HG03378 (cell line): ENCODE measurements at regions not wholly inside any gene's neighbourhood (a gene's known extent, or its start where the extent isn't known, plus 50 kb on each side); places are given as distances from the start of the nearest gene placed in this dataset.

Experiments
- ATAC-seq: cut with Tn5 transposase; IDR thresholded peaks from one replicate; pipeline ENCODE4 v1.9.1; 2021; ENCODE audit warnings: mild to moderate bottlenecking, moderate library complexity; ENCODE audit not compliant: unreplicated experiment

- no peak for ATAC-seq
Observed at GRCh38 chr2:61722800-61723199, 131.1 kb downstream of the FAM161A start.

DNA sequence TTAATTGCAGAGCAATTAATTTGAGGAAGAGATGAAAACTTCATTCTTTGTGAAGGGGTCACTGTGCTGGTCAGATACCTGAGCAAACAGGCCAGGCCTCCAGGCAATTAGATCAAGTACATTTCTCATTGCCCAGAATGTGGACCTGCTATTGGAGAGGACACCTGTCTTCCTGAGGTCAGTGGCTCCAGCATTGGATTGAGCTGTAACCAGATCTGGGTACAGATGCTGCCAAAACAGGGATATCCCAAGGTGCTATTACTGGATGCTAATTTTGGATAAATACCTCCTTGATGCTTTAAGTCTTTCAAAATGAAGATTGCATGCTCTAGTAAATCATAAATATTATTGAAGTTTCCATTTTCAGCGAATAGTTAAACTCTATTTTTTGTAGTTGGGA lies 131.5 kb downstream of the FAM161A start:
- ATAC-seq = no peak

- ATAC-seq = no peak
Observed at GRCh38 chr2:61721382-61721781, 132.5 kb downstream of the FAM161A start.

DNA sequence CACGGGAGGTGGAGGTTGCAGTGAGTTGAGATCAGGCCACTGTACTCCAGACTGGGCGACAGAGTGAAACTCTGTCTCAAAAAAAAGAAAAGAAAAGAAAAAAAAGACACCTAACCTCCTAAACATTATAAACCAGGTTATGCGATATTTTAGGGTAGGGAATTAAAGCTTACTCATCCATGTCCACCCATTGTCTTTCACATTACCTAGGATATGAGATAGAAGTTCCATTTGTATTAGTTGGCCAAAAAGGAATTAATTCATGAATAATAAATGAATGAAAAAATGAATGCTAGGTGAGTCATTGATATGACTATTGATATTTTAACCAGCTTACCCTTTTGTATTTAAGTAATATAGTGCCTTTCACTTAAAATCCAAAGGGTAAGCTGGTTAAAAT lies 132.9 kb downstream of the FAM161A start:
- ATAC-seq = no peak

DNA sequence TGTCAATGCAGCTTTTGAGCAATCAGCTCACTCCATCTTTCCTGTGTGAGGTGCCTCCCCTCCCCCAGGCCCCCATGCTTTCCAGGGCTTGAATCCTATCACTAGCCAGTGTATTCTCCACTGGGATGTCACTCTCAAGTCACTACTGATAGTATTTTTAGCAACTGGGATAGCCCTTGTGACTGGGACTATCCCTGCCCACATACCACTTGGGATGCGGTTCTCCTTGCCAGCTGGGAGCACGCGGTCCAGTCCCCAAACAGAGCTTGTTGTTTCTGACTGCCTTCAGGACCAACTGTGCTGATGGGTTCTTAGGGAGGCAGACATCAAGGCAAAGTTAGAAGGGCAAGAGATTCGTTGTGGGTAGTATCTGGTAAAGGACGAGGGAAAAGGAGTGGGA lies 134.9 kb downstream of the FAM161A start:
- no peak for ATAC-seq

DNA sequence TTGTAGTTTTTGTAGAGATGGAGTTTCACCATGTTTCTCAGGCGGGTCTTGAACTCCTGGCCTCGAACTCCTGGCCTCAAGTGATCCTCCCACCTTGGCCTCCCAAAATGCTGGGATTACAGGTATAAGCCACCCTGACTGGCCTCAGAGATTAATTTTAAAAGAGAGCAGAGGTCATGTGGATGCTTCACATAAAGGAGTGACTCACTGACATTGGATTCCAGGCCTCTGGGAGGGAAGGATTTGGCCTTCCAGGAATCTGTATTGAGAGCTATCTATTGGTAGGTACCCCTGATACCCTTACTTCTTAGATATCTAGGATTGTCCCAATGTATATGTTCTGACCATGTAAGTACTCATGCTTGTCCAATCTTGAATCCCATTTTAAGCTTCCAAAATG lies 138.4 kb downstream of the FAM161A start:
- ATAC-seq = no peak

DNA sequence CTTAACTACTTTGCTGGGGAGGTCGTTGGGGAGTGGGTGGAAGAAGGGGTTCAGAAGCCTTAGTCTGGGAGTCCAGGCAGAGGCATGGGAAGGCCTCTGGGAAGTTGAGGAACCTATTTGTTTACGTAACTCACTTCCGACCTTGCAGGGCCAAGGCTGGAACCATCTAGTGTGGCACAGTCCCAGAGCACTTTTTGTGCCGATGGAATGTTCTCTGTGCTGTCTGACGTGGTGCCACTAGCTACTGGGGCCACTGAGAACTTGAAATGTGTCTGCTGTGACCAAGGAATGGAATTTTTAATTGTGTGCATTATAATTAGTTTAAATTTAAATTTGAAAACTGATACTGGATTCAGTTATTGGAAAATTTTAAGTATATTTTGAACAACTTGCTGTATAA lies 139.7 kb downstream of the FAM161A start:
- no peak for ATAC-seq

- no peak for ATAC-seq
Observed at GRCh38 chr2:61713457-61713856, 140.4 kb downstream of the FAM161A start.

DNA sequence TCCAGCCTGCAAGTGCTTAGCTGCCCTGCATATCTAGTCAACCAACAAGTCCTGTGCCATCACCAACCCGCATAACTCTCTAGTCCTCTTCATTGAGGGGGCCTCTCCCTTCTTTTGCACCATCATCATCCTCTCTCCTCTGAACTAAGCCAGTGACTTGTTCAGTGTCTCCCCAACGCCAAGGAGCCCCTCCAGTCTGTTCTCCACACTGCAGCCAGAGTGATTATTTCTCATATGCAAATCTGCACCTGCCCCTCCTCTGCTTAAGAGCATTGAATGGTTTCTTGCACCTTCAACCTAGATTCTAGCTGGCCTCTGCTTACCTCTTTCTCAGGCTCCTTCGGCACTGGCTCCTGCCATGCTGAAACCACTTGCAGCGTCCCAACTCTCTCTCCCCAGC lies 141.8 kb downstream of the FAM161A start:
- no peak for ATAC-seq

DNA sequence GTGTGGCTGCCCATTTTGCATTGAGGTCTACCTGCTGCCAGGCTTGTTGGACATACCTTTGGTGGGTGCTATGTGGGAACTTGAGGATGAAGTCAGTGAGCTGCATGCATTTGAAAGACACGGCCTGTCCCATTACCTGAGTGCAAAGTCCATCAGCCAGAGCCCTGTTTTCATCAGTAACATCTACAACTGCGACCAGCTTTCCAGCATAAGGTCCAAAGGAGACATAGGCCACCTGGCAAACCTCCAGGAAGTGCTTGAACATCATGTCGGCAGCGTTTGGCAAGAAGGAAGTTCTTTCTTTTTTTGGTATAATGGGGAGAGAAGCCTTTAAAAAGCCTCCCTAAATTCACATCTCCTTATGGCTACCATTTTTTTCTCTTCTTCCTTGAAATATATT lies 143.1 kb downstream of the FAM161A start:
- no peak for ATAC-seq

GRCh38 chr2:61707984-61708852 lies 145.6 kb downstream of the FAM161A start:
- ATAC-seq = peak; percentile 97

GRCh38 chr2:61705625-61706024 lies 148.2 kb downstream of the FAM161A start:
- no peak for ATAC-seq

- no peak for ATAC-seq
Observed at GRCh38 chr2:61704364-61704763, 149.5 kb downstream of the FAM161A start.

- no peak for ATAC-seq
Observed at GRCh38 chr2:61702088-61702467, 151.8 kb downstream of the FAM161A start.

DNA sequence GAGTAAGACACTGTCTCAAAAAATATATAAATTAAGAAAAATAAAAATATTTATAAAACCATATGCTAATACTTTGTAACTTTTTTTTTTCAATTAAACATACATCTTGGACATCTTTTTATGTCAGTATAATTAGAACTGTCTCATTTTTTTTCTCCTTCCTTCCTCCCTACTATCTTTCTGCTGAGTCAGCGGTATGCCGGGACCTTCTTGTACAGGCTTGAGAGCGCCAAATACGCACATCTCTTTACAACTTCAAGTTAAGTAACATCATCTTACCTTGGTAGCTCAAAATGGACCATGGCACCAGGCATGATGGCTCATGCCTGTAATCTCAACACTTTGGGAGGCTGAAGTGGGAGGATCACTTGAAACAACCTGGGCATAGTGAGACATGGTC lies 153.4 kb downstream of the FAM161A start:
- ATAC-seq = no peak

DNA sequence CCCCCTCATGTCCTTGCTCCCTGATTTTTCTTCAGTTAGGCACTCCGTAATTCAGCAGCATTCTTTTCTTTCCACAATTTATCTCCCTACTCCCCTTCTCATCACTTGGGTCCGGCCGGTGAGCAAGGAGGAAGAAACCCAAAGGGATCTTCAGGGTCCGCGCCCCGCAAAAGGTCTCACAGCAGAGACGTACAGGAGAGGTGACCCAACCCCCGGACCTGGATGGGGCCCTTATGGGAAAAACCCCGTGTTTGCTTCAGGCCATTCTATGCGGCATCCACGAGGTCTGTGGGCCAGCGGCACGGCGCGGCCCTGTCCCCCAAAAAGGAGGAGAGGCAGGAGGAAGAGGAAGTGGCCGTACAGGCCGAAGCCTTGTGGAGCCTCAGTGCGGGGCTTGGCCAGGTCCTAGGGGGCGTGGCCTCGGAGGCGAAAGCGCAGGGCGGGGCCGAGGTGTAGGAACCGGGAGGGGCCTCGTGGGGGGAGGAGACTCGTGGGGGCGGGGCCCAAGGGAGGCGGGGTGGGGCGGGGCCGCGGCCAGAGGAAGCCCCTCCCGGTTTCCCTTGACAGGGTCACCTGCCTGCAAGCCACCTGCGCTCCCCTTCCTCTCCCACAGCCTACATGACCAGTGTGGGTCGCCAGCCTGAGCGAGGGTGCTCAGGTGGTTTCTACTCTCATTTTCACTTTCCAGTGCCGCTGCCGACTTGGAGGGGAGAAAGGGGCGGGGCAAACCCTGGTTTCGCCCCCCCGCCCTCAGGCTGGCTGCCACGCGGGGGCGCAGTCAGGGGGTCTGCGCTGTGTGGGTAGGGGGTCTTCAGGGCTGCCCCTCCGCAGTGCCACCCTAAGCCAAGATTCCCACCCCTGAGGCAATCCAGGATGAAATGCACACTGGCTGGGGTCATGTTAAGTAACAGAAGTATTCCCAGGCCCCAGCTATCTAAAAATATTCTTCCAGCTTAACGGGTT lies 156.4 kb upstream of the XPO1 start:
- peak; percentile 84 for ATAC-seq

DNA sequence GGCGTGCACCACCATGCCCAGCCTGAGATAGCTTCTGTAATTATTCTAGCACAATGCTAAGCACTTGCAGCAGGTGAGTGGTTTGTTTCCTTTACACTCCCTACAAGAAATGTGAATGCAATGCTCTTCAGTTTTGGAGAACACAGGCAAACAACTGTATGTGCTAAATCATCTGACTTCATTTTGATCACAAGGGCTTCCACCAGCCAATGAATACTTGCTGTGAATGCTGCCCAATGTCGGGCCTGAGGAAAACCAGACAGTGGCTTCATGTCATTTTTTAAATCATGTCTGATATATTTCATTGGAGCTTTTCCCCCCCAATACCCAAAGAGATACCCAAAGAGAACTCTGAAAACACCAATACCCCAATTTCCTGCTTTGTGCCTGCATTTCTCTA lies 155.6 kb upstream of the XPO1 start:
- ATAC-seq = no peak

- no peak for ATAC-seq
Observed at GRCh38 chr2:61690078-61690596, 152.0 kb upstream of the XPO1 start.

DNA sequence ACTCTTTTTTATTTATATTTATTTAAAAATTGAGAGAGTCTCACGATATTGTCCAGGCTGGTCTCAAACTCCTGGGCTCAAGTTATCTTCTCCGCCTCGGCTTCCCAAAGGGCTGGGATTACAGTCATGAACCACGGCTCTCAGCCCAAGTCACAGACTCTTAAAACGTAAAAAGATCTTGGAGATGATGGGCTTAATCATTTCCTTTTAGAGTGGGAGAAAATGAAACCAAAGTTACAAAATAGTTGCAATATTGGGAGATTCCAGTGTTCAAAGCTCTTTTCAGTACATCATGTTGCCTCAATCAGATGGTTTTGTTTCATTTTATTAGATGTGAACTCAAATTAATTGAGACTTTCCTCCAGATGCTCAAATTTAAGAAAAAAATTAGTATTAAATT lies 151.4 kb upstream of the XPO1 start:
- ATAC-seq = no peak

DNA sequence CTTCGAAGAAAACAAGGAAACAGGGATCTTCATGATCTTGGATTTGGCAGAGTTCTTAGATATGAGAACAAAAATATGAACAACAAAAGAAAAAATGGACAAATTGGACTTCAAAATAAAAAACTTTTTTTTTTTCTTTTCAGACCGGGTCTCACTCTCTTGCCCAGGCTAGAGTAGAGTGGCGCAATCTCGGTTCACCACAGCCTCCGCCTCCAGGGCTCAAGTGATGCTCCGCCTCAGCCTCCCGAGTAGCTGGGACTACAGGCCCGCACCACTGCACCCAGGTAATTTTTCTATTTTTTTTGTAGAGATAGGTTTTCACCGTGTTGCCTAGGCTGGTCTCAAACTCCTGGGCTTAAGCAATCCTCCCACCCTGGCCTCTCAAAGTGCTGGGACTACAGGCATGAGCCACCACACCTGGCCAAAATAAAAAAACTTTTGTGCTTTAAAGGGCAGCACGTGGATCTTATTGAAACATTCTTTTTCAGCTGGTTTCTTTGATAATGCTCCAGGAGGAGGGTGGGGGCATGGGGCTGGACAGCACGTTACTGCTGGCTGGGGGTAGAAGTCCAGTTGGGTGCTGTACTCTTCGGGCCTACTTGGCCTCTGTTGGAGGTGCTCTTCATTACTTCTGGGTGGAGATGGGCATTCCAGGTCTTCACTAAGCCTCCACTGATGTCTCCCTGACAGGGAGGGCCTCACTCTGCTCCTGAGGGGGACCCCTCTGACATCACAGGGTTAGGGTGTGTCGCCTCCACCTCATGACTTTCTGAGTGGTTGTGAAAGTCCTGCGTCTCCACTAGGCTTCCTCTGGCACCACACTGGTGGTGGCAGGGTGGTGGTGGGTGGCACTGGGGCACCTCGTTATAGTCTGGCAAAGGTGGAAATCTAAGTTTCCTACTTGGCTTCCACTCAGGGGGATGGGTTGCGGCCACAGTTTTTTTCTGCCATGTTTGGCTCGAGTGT lies 150.5 kb upstream of the XPO1 start:
- ATAC-seq = no peak

DNA sequence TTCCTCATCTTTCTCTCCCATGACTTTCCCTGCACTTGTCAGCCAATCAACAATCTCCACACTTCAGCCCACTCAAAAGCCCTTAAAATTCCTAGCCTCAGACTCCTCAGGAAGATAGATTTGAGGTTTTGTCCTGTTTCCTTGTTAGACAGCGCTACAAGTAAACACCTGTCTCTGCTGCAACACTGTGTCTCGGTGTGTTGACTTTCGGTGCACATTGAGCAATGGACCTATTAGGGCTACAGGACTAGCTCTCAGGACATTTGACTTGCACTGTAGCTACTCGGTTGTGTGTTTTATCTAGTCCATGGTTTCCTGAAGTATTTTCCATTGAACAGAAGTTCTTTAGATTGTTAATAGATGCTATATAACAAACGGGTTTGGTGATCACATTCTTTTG lies 140.9 kb upstream of the XPO1 start:
- no peak for ATAC-seq
